CD8-positive, alpha-beta memory T cell (primary cell): ENCODE measurements at regions not wholly inside any gene's neighbourhood (a gene's known extent, or its start where the extent isn't known, plus 50 kb on each side); places are given as distances from the start of the nearest gene placed in this dataset.

Source experiments
- CTCF ChIA-PET: fragments of 350-600 bp; sonication (Branson Sonifier 250); formaldehyde crosslinking; loops from one replicate; lab custom pipeline; 2021; ENCODE audit warnings: antibody characterized with exemption; lab: Charles Lee
- POLR2A ChIA-PET: fragments of 350-600 bp; sonication (Branson Sonifier 250); formaldehyde crosslinking; loops from one replicate; lab custom pipeline; 2021; ENCODE audit warnings: antibody characterized with exemption; lab: Charles Lee
- DNase-seq, 5 donors: peaks; one replicate each; pipeline versions ENCODE4 v3.0.0 to v3.0.0-alpha.2; 2020 to 2022; ENCODE audit warnings: mixed read lengths in 1 of 5
- H3K27ac ChIP-seq: one replicate; pipeline ENCODE4 v1.7.0; 2013; ENCODE audit warnings: low read depth, mild to moderate bottlenecking, low read length, moderate library complexity
- H3K27me3 ChIP-seq: 2 replicates; pipeline ENCODE4 v1.7.0; 2013; ENCODE audit warnings: low read length, mild to moderate bottlenecking; ENCODE audit not compliant: insufficient read depth, poor library complexity, severe bottlenecking
- H3K36me3 ChIP-seq: 2 replicates; pipeline ENCODE4 v1.7.0; 2013; ENCODE audit warnings: mild to moderate bottlenecking, low read length, moderate library complexity; ENCODE audit not compliant: insufficient read depth
- H3K4me1 ChIP-seq: 2 replicates; pipeline ENCODE4 v1.7.0; 2013; ENCODE audit warnings: mild to moderate bottlenecking, low read length, moderate library complexity; ENCODE audit not compliant: insufficient read depth
- H3K4me3 ChIP-seq: 2 replicates; pipeline ENCODE4 v1.7.0; 2013; ENCODE audit warnings: mild to moderate bottlenecking, low read length
- H3K9me3 ChIP-seq: 2 replicates; pipeline ENCODE4 v1.7.0; 2013; ENCODE audit warnings: mild to moderate bottlenecking, low read length
- H3K27ac Mint-ChIP-seq, 8 donors: one replicate each; pipeline ENCODE4 v1.8.0; 2020 to 2021; ENCODE audit warnings: mixed read lengths in 8 of 8, mild to moderate bottlenecking in 6 of 8, inconsistent platforms in 3 of 8, moderate library complexity in 3 of 8
- H3K27me3 Mint-ChIP-seq, 2 donors: one replicate each; pipeline ENCODE4 v1.8.0; 2020 to 2021; ENCODE audit warnings: mixed read lengths in 2 of 2, mild to moderate bottlenecking in 1 of 2, moderate library complexity in 1 of 2
- H3K36me3 Mint-ChIP-seq, 3 donors: one replicate each; pipeline ENCODE4 v1.8.0; 2020 to 2021; ENCODE audit warnings: mixed read lengths in 3 of 3, inconsistent platforms in 1 of 3, mild to moderate bottlenecking in 1 of 3
- H3K4me1 Mint-ChIP-seq, 3 donors: one replicate each; pipeline ENCODE4 v1.8.0; 2020 to 2021; ENCODE audit warnings: mixed read lengths in 3 of 3, inconsistent platforms in 1 of 3, mild to moderate bottlenecking in 1 of 3
- H3K4me3 Mint-ChIP-seq, 7 donors: one replicate each; pipeline ENCODE4 v1.8.0; 2020 to 2021; ENCODE audit warnings: mixed read lengths in 7 of 7, mild to moderate bottlenecking in 6 of 7, moderate library complexity in 4 of 7, inconsistent platforms in 2 of 7
- H3K9me3 Mint-ChIP-seq, 5 donors: one replicate each; pipeline ENCODE4 v1.8.0; 2020 to 2022; ENCODE audit warnings: mixed read lengths in 5 of 5, mild to moderate bottlenecking in 3 of 5, moderate library complexity in 2 of 5, inconsistent platforms in 1 of 5

GRCh38 chr2:41997561-41997960, 50.3 kb upstream of the PKDCC start:
- Mint-ChIP-seq H3K36me3 (peaks cover 0 to 10% (median 0%) of the 10 kb centered on the region in 3 donors), H3K27ac (no peak overlapping the region), H3K27me3 (peaks cover 9 to 19% of the 10 kb centered on the region in 2 donors), H3K9me3 (peaks cover 0 to 2% (median 0%) of the 10 kb centered on the region in 5 donors), H3K4me1 (no peaks in the 10 kb centered on the region), H3K4me3 (no peak overlapping the region)
- Histone ChIP-seq H3K36me3 (no peaks in the 10 kb centered on the region), H3K9me3 (no peaks in the 10 kb centered on the region), H3K27ac (no peak overlapping the region), H3K27me3 (no peaks in the 10 kb centered on the region), H3K4me3 (no peak overlapping the region), H3K4me1 (no peaks in the 10 kb centered on the region)
- no peak for DNase-seq
- ChIA-PET CTCF (no interaction called here), POLR2A (no interaction called here)
